ENCODE measurements at regions not wholly inside any gene's neighbourhood (a gene's known extent, or its start where the extent isn't known, plus 50 kb on each side); places are given as distances from the start of the nearest gene placed in this dataset.
"Not testable (repeated sequence)": the region's sequence is repeated elsewhere in the genome, so short reads cannot be mapped to it uniquely, and the experiment has no call there.

DNA sequence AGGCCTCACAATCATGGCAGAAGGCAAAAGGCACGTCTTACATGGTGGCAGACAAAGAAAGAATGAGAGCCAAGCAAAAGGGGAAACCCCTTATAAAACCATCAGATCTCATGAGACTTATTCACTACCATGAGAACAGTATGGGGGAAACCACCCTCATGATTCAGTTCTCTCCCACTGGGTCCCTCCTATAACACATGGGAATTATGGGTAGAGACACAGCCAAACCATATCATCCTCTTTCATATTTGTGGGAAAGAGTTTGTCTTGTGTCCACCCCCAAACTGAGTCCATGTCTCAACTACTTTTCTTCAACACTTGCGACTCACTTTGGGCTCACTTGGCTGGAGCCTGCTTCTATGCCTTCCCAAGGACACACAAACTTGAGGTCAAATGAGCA lies 162.5 kb downstream of the TTC8 start:
- TF ChIP-seq CTCF, POLR2A (IDR thresholded peaks at IDR 0.05): not testable (repeated sequence)

All from breast epithelium (tissue), 3 donors.